ENCODE measurements at regions not wholly inside any gene's neighbourhood (a gene's known extent, or its start where the extent isn't known, plus 50 kb on each side); places are given as distances from the start of the nearest gene placed in this dataset.

- peaks cover 16% of the 10 kb centered on the region for H3K4me1 Mint-ChIP-seq (ENCODE audit: unreplicated experiment)
- peak overlapping the region; percentile 28 for H3K4me3 Mint-ChIP-seq
- peak overlapping the region; percentile 41 for H3K27ac Mint-ChIP-seq
- H3K36me3 Mint-ChIP-seq: no peaks in the 10 kb centered on the region
- H3K9me3 Mint-ChIP-seq: no peaks in the 10 kb centered on the region
- no peak for DNase-seq (ENCODE audit: extremely low spot score, unreplicated experiment)
- H3K27me3 Mint-ChIP-seq: no peaks in the 10 kb centered on the region
- TF ChIP-seq CTCF (conservative IDR thresholded peaks at IDR 0.05): no peak
These were observed 152.2 kb downstream of the TMEM167A start for GRCh38 chr5:82925061-82925411.

- no peaks in the 10 kb centered on the region for H3K9me3 Mint-ChIP-seq
- H3K36me3 Mint-ChIP-seq: no peaks in the 10 kb centered on the region
- H3K27ac Mint-ChIP-seq: peak overlapping the region; percentile 41
- peaks cover 16% of the 10 kb centered on the region for H3K4me1 Mint-ChIP-seq (ENCODE audit: unreplicated experiment)
- no peak for TF ChIP-seq CTCF (conservative IDR thresholded peaks at IDR 0.05)
- H3K27me3 Mint-ChIP-seq: no peaks in the 10 kb centered on the region
- no peak for DNase-seq (ENCODE audit: extremely low spot score, unreplicated experiment)
- peak overlapping the region; percentile 28 for H3K4me3 Mint-ChIP-seq
These were observed 152.8 kb downstream of the TMEM167A start for GRCh38 chr5:82924226-82925060.

GRCh38 chr5:82922086-82922734, 155.0 kb downstream of the TMEM167A start:
- TF ChIP-seq CTCF (conservative IDR thresholded peaks at IDR 0.05): no peak
- no peak overlapping the region for H3K27ac Mint-ChIP-seq
- no peak overlapping the region for H3K4me3 Mint-ChIP-seq
- peaks cover 16% of the 10 kb centered on the region for H3K4me1 Mint-ChIP-seq (ENCODE audit: unreplicated experiment)
- H3K27me3 Mint-ChIP-seq: no peaks in the 10 kb centered on the region
- no peak for DNase-seq (ENCODE audit: extremely low spot score, unreplicated experiment)
- H3K36me3 Mint-ChIP-seq: no peaks in the 10 kb centered on the region
- H3K9me3 Mint-ChIP-seq: no peaks in the 10 kb centered on the region

- no peak for DNase-seq (ENCODE audit: extremely low spot score, unreplicated experiment)
- H3K4me1 Mint-ChIP-seq (ENCODE audit: unreplicated experiment): no peaks in the 10 kb centered on the region
- H3K9me3 Mint-ChIP-seq: peaks cover 12% of the 10 kb centered on the region
- H3K4me3 Mint-ChIP-seq: no peak overlapping the region
- H3K27me3 Mint-ChIP-seq: no peaks in the 10 kb centered on the region
- peaks cover 8% of the 10 kb centered on the region for H3K36me3 Mint-ChIP-seq
- TF ChIP-seq CTCF (conservative IDR thresholded peaks at IDR 0.05): no peak
- no peak overlapping the region for H3K27ac Mint-ChIP-seq
These were observed 158.7 kb downstream of the TMEM167A start for GRCh38 chr5:82918311-82919031.

- H3K4me3 Mint-ChIP-seq: no peak overlapping the region
- no peak for TF ChIP-seq CTCF (conservative IDR thresholded peaks at IDR 0.05)
- no peak overlapping the region for H3K27ac Mint-ChIP-seq
- H3K9me3 Mint-ChIP-seq: peaks cover 12% of the 10 kb centered on the region
- no peaks in the 10 kb centered on the region for H3K27me3 Mint-ChIP-seq
- no peaks in the 10 kb centered on the region for H3K4me1 Mint-ChIP-seq (ENCODE audit: unreplicated experiment)
- no peak for DNase-seq (ENCODE audit: extremely low spot score, unreplicated experiment)
- peaks cover 8% of the 10 kb centered on the region for H3K36me3 Mint-ChIP-seq
These were observed 159.6 kb downstream of the TMEM167A start for GRCh38 chr5:82917584-82917983.

All from type B pancreatic cell (in vitro differentiated cells).